RWPE2 (cell line): ENCODE measurements at regions not wholly inside any gene's neighbourhood (a gene's known extent, or its start where the extent isn't known, plus 50 kb on each side); places are given as distances from the start of the nearest gene placed in this dataset.

Source experiments
- ATAC-seq: fragments of 200-7000 bp; cut with Tn5 transposase; 3 replicates; pipeline ENCODE4 v1.9.1; 2021; ENCODE audit warnings: low read depth
- DNase-seq: peaks from one replicate; pipeline ENCODE4 v3.0.0-alpha.2; 2020; ENCODE audit warnings: low spot score
- H3K27ac ChIP-seq: fragments of 450-650 bp; 2 replicates; pipeline ENCODE4 v1.5.1; 2017; ENCODE audit warnings: mild to moderate bottlenecking; ENCODE audit not compliant: poor library complexity, severe bottlenecking
- H3K27me3 ChIP-seq: fragments of 250-450 bp; sonication (Bioruptor Pico); 2 replicates; pipeline ENCODE4 v1.5.1; 2021; ENCODE audit warnings: mild to moderate bottlenecking, moderate library complexity; ENCODE audit not compliant: insufficient read depth, poor library complexity, severe bottlenecking
- H3K36me3 ChIP-seq: fragments of 250-450 bp; sonication (Bioruptor Pico); 2 replicates; pipeline ENCODE4 v1.5.1; 2020; ENCODE audit warnings: low read depth, mild to moderate bottlenecking, moderate library complexity
- H3K4me1 ChIP-seq: fragments of 250-450 bp; sonication (Bioruptor Pico); 2 replicates; pipeline ENCODE4 v1.5.1; 2021; ENCODE audit warnings: mild to moderate bottlenecking, moderate library complexity; ENCODE audit not compliant: insufficient read depth, poor library complexity, severe bottlenecking
- H3K4me3 ChIP-seq: fragments of 250-450 bp; sonication (Bioruptor Pico); 2 replicates; pipeline ENCODE4 v1.5.1; 2021; ENCODE audit warnings: mild to moderate bottlenecking, moderate library complexity; ENCODE audit not compliant: severe bottlenecking
- H3K9me3 ChIP-seq: fragments of 250-450 bp; sonication (Bioruptor Pico); 2 replicates; pipeline ENCODE4 v1.5.1; 2021; ENCODE audit warnings: mild to moderate bottlenecking, moderate library complexity; ENCODE audit not compliant: severe bottlenecking
- CTCF ChIP-seq: fragments of 450-650 bp; IDR thresholded peaks from one replicate; pipeline ENCODE4 v1.5.1; 2017; ENCODE audit warnings: mild to moderate bottlenecking, moderate library complexity; ENCODE audit not compliant: poor library complexity, severe bottlenecking

DNA sequence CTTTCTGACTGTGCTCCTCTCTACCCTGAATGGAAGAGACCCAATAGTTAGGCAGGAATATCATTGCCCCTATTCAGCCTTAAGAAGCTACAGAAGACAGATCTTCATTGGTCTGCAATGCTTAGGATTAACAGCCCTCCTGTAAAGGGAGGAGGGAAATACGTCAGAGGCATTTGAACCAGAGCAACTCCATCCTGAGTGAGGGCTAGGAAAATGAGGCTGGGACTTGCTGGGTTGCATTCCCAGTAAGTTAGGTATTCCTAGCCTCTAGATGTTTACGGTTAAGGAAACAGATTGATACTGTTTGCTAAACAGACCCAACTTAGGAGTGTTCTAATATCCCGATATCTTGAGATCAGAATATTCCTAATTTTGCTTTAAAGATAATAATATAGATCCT lies 63.5 kb downstream of the PCDH18 start:
- Histone ChIP-seq H3K36me3 (no peaks in the 10 kb centered on the region), H3K4me1 (peaks cover 8% of the 10 kb centered on the region), H3K27me3 (no peaks in the 10 kb centered on the region), H3K9me3 (no peaks in the 10 kb centered on the region), H3K4me3 (no peak overlapping the region), H3K27ac (no peak overlapping the region)
- TF ChIP-seq CTCF, result no peak
- no peak for ATAC-seq
- DNase-seq, result no peak

DNA sequence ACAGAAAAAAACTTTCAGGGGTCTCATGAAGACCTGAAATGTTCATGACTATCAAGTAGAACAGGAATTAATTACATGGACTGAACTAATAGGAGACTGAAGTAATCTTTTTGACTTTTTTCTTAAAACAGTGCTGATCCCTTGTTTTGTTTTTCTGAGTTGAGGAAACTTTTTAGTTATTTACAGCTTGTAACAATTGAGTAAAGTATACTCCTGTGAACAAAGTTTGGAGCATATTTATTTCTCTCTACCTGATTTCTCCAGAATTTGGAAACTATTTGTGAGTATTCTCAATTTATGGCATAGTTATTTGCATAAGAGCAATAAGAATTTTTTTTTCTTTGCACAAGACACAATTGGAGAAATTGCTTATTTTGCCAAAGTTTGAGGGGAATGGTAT lies 64.8 kb downstream of the PCDH18 start:
- no peak for TF ChIP-seq CTCF
- DNase-seq (no peak), ATAC-seq (no peak)
- peaks cover 5% of the 10 kb centered on the region for H3K4me1 ChIP-seq
- no peaks in the 10 kb centered on the region for H3K27me3 ChIP-seq
- H3K9me3 ChIP-seq, result no peaks in the 10 kb centered on the region
- no peak overlapping the region for H3K4me3 ChIP-seq
- H3K27ac ChIP-seq, result no peak overlapping the region
- H3K36me3 ChIP-seq, result no peaks in the 10 kb centered on the region

GRCh38 chr4:137463377-137464003 lies 68.8 kb downstream of the PCDH18 start:
- Histone ChIP-seq H3K4me3 (no peak overlapping the region), H3K27me3 (no peaks in the 10 kb centered on the region), H3K27ac (no peak overlapping the region), H3K4me1 (no peaks in the 10 kb centered on the region), H3K36me3 (no peaks in the 10 kb centered on the region), H3K9me3 (no peaks in the 10 kb centered on the region)
- no peak for TF ChIP-seq CTCF
- DNase-seq (no peak), ATAC-seq (no peak)

DNA sequence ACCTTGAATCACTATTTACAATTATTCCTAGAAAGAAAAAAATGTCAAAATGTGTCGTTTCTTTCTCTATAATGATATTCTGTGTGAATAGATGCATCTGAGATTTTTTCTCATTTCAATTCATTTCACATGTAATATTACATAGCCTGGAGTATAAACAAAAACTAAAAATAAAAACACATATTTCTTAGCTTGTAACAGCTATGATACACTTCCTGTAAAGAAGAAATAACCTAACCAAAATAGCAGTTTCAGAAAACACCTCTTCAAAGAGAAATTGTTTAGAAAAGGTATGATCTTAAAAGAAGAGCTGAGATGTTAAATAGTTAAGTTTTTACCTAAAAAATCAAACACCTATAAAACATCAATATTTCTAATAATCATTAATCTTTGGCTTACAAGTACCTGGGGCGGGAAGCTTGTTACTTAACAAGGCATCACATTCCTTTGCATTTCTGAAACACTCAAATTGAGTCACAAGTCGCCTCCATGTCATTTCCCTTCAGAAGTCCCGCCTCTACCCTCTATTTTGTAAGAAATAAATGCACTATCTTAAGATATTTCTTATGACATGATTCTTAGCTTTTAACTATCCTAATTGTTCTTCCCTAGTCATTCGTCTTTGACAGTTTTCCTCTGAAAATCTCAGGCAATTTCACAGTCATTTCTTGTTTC lies 76.5 kb downstream of the PCDH18 start:
- no peak for TF ChIP-seq CTCF
- Histone ChIP-seq H3K9me3 (no peaks in the 10 kb centered on the region), H3K4me3 (no peak overlapping the region), H3K36me3 (no peaks in the 10 kb centered on the region), H3K27me3 (no peaks in the 10 kb centered on the region), H3K27ac (no peak overlapping the region), H3K4me1 (peaks cover 2% of the 10 kb centered on the region)
- ATAC-seq, result no peak
- no peak for DNase-seq

DNA sequence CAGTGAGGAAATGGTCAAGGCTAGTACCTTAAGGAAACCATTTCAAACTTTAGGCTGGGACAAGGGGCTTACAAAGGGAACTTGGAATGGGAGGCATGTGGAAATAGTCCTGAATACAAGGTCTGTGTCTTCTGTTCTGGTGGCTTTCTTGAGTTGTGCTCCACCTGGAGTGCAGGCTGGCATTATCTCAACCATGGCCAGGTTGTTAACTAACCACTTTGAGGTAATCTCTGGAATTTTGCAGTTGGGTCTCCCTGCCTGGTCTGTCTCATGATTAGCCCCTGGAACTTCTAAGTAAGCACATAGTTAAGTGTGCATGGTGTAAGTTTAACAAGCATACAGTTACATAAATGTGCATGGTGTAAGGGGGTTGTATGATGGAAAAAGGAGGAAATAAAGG lies 77.5 kb downstream of the PCDH18 start:
- Histone ChIP-seq H3K27ac (no peak overlapping the region), H3K4me3 (no peak overlapping the region), H3K36me3 (no peaks in the 10 kb centered on the region), H3K9me3 (no peaks in the 10 kb centered on the region), H3K27me3 (no peaks in the 10 kb centered on the region), H3K4me1 (peaks cover 2% of the 10 kb centered on the region)
- ATAC-seq, result no peak
- no peak for TF ChIP-seq CTCF
- no peak for DNase-seq
